RPMI7951 (cell line): ENCODE measurements at regions not wholly inside any gene's neighbourhood (a gene's known extent, or its start where the extent isn't known, plus 50 kb on each side); places are given as distances from the start of the nearest gene placed in this dataset.

Source experiments
- DNase-seq: peaks from one replicate; pipeline ENCODE4 v3.0.0-alpha.2; 2012; ENCODE audit warnings: low read depth

- no peak for DNase-seq
Measured at GRCh38 chr10:129102906-129103693, 363.9 kb upstream of the MGMT start.

GRCh38 chr10:129104266-129105045 lies 362.6 kb upstream of the MGMT start:
- no peak for DNase-seq

- DNase-seq, result no peak
Measured at GRCh38 chr10:129105266-129105665, 361.8 kb upstream of the MGMT start.

GRCh38 chr10:129106314-129106713 lies 360.7 kb upstream of the MGMT start:
- no peak for DNase-seq

- no peak for DNase-seq
Measured at GRCh38 chr10:129107525-129107924, 359.5 kb upstream of the MGMT start.

GRCh38 chr10:129108378-129108777 lies 358.7 kb upstream of the MGMT start:
- DNase-seq, result no peak

GRCh38 chr10:129108994-129109393 lies 358.0 kb upstream of the MGMT start:
- no peak for DNase-seq

- DNase-seq, result no peak
Measured at GRCh38 chr10:129110780-129111179, 356.3 kb upstream of the MGMT start.

- DNase-seq, result no peak
Measured at GRCh38 chr10:129111922-129112321, 355.1 kb upstream of the MGMT start.

- no peak for DNase-seq
Measured at GRCh38 chr10:129114588-129114987, 352.5 kb upstream of the MGMT start.

- no peak for DNase-seq
Measured at GRCh38 chr10:129116371-129116770, 350.7 kb upstream of the MGMT start.

GRCh38 chr10:129120441-129120840 lies 346.6 kb upstream of the MGMT start:
- no peak for DNase-seq

GRCh38 chr10:129122846-129123245 lies 344.2 kb upstream of the MGMT start:
- DNase-seq, result no peak

- no peak for DNase-seq
Measured at GRCh38 chr10:129123428-129123827, 343.6 kb upstream of the MGMT start.

- no peak for DNase-seq
Measured at GRCh38 chr10:129126982-129127381, 340.1 kb upstream of the MGMT start.

GRCh38 chr10:129131457-129132132 lies 335.4 kb upstream of the MGMT start:
- no peak for DNase-seq

- DNase-seq, result no peak
Measured at GRCh38 chr10:129133856-129134255, 333.2 kb upstream of the MGMT start.

- no peak for DNase-seq
Measured at GRCh38 chr10:129134371-129134770, 332.7 kb upstream of the MGMT start.

GRCh38 chr10:129135624-129136023 lies 331.4 kb upstream of the MGMT start:
- DNase-seq, result no peak

- DNase-seq, result no peak
Measured at GRCh38 chr10:129136074-129136473, 331.0 kb upstream of the MGMT start.

GRCh38 chr10:129136951-129137350 lies 330.1 kb upstream of the MGMT start:
- DNase-seq, result no peak
